ENCODE measurements at regions not wholly inside any gene's neighbourhood (a gene's known extent, or its start where the extent isn't known, plus 50 kb on each side); places are given as distances from the start of the nearest gene placed in this dataset.
"Not testable (repeated sequence)": the region's sequence is repeated elsewhere in the genome, so short reads cannot be mapped to it uniquely, and the experiment has no call there.

GRCh38 chr3:6435951-6436350 is 425.0 kb upstream of the GRM7 start:
- DNase-seq (ENCODE audit: low spot score) = no peak

GRCh38 chr3:6437631-6438030 is 423.3 kb upstream of the GRM7 start:
- DNase-seq (ENCODE audit: low spot score) = no peak

GRCh38 chr3:6438031-6438430 is 422.9 kb upstream of the GRM7 start:
- no peak for DNase-seq (ENCODE audit: low spot score)

GRCh38 chr3:6439226-6439625 is 421.7 kb upstream of the GRM7 start:
- DNase-seq (ENCODE audit: low spot score) = no peak

GRCh38 chr3:6439824-6440223 is 421.1 kb upstream of the GRM7 start:
- DNase-seq (ENCODE audit: low spot score) = no peak

- no peak for DNase-seq (ENCODE audit: low spot score)
Observed at GRCh38 chr3:6444888-6445658, 415.8 kb upstream of the GRM7 start.

- DNase-seq (ENCODE audit: low spot score) = no peak
Observed at GRCh38 chr3:6447166-6447801, 413.6 kb upstream of the GRM7 start.

- DNase-seq (ENCODE audit: low spot score) = no peak
Observed at GRCh38 chr3:6448011-6448410, 412.9 kb upstream of the GRM7 start.

- DNase-seq (ENCODE audit: low spot score) = no peak
Observed at GRCh38 chr3:6449099-6449498, 411.8 kb upstream of the GRM7 start.

- no peak for DNase-seq (ENCODE audit: low spot score)
Observed at GRCh38 chr3:6452974-6453373, 407.9 kb upstream of the GRM7 start.

GRCh38 chr3:6455031-6455430 is 405.9 kb upstream of the GRM7 start:
- no peak for DNase-seq (ENCODE audit: low spot score)

GRCh38 chr3:6467186-6467585 is 393.7 kb upstream of the GRM7 start:
- no peak for DNase-seq (ENCODE audit: low spot score)

- no peak for DNase-seq (ENCODE audit: low spot score)
Observed at GRCh38 chr3:6468589-6468988, 392.3 kb upstream of the GRM7 start.

GRCh38 chr3:6471744-6472143 is 389.2 kb upstream of the GRM7 start:
- no peak for DNase-seq (ENCODE audit: low spot score)

- DNase-seq (ENCODE audit: low spot score) = not testable (repeated sequence)
Observed at GRCh38 chr3:6490487-6491327, 370.2 kb upstream of the GRM7 start.

- DNase-seq (ENCODE audit: low spot score) = no peak
Observed at GRCh38 chr3:6491768-6492167, 369.1 kb upstream of the GRM7 start.

GRCh38 chr3:6492306-6492705 is 368.6 kb upstream of the GRM7 start:
- no peak for DNase-seq (ENCODE audit: low spot score)

- not testable (repeated sequence) for DNase-seq (ENCODE audit: low spot score)
Observed at GRCh38 chr3:6498944-6499343, 362.0 kb upstream of the GRM7 start.

- no peak for DNase-seq (ENCODE audit: low spot score)
Observed at GRCh38 chr3:6504347-6504746, 356.6 kb upstream of the GRM7 start.

- no peak for DNase-seq (ENCODE audit: low spot score)
Observed at GRCh38 chr3:6504834-6505233, 356.1 kb upstream of the GRM7 start.

- DNase-seq (ENCODE audit: low spot score) = no peak
Observed at GRCh38 chr3:6508410-6508759, 352.5 kb upstream of the GRM7 start.

- DNase-seq (ENCODE audit: low spot score) = no peak
Observed at GRCh38 chr3:6509576-6509975, 351.3 kb upstream of the GRM7 start.

GRCh38 chr3:6510713-6511112 is 350.2 kb upstream of the GRM7 start:
- DNase-seq (ENCODE audit: low spot score) = no peak
